ENCODE measurements at regions not wholly inside any gene's neighbourhood (a gene's known extent, or its start where the extent isn't known, plus 50 kb on each side); places are given as distances from the start of the nearest gene placed in this dataset.
"Not testable (repeated sequence)": the region's sequence is repeated elsewhere in the genome, so short reads cannot be mapped to it uniquely, and the experiment has no call there.

- no peak for DNase-seq
Observed at GRCh38 chr10:109647627-109648026, 275.7 kb downstream of the XPNPEP1 start.

GRCh38 chr10:109633846-109634245 is 289.5 kb downstream of the XPNPEP1 start:
- DNase-seq = no peak

- not testable (repeated sequence) for DNase-seq
Observed at GRCh38 chr10:109633017-109633416, 290.3 kb downstream of the XPNPEP1 start.

DNA sequence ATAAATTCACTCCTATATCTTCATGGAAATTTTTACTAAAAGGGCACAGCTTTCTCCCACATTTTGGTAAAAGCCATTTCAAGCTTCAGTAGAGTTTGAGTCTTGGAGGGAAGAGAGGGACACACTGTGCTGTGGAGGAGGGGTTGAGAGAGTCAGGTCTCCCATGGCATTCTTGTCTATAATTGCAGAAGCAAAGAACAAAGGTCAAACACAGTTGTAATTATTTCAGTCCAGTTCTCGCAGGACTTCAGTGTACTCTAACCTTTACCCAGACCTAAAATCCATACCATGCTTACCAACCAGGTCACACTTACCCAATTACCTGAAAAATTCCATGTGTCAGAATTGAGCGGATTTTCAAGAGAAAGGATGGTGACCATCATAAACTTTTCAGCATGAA is 298.4 kb downstream of the XPNPEP1 start:
- no peak for DNase-seq

DNA sequence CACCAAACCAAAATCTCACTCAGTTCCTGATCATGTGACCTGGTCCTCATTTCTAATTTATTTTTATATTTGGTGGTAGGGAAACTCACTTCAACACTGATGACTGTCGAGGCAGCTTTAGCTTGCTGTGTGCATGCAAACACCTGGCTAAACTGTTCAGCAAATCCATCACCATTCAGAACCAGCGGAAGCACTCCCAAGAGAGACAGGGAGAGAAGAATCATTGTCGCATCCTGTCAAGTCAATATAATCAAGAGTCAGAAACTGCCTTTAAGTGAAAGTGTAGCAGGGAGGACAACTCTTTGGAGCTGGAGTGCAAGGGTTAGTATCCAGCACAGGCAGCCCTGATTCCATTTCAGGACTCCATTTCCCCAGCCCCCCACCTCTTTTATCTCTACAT is 300.7 kb downstream of the XPNPEP1 start:
- DNase-seq = no peak

- no peak for DNase-seq
Observed at GRCh38 chr10:109620396-109620795, 302.9 kb downstream of the XPNPEP1 start.

GRCh38 chr10:109619914-109620313 is 303.4 kb downstream of the XPNPEP1 start:
- DNase-seq = no peak

GRCh38 chr10:109618748-109619147 is 304.6 kb downstream of the XPNPEP1 start:
- no peak for DNase-seq

- no peak for DNase-seq
Observed at GRCh38 chr10:109618301-109618700, 305.0 kb downstream of the XPNPEP1 start.

DNA sequence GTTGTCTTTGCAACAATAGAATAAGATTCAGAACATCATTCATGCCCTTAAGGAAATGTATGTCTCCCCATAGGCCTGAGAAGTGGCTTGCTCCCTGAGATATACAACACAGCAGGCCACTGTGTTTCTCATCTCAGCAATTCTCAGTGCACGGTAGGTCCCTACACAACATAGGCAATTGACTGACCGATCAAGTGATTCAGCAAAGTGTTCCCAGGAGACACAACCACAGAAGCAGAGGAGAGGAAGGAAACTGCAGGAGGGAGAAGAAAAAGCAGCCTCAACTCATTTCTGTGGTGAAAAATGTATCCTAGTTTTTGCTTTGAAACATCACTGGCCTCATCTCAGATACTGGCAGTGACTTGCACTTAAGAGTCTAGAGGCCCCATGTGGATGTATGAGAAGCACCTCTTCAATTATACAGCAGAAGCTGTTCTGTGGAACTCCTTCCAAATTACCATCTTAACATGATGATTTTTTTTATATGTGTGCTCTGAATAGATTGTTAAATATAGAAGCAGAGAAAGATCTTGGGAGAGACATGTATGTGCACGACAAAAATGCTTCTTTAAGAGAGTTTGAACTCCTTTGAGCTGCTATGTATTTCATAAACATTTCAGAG is 306.8 kb downstream of the XPNPEP1 start:
- no peak for DNase-seq

DNA sequence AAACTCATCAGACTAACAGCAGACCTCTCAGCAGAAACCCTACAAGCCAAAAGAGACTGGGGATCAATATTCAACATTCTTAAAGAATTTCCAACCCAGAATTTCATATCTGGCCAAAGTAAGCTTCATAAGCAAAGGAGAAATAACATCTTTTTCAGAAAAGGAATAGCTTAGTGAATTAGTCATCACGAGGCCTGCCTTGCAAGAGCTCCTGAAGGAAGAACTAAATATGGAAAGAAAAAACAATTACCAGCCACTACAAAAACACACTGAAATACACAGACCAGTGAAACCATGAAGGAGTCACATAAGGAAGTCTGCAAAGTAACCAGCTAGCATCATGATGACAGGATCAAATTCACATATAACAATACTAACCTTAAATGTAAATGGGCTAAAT is 328.0 kb downstream of the XPNPEP1 start:
- not testable (repeated sequence) for DNase-seq

DNA sequence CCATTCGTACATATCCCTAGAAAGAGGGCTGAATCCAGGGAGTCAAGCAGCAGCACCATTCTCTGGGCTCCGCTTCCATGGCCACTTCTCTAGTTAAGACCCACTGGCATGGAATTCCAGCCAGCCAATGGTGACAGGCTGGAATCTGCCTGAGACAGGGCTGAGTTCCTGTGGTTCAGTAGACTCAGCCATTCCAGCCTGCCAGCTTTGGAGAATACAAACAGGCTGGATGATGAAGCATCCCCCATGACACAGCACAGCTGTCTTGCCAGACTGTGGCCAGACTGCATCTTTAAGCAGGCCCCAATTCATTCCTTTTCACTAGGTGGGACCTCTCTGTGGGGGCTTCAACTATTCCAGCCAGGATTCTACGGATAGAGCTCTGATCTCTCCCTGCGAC is 329.6 kb downstream of the XPNPEP1 start:
- no peak for DNase-seq

GRCh38 chr10:109592391-109592790 is 330.9 kb downstream of the XPNPEP1 start:
- DNase-seq = no peak

- no peak for DNase-seq
Observed at GRCh38 chr10:109591601-109592000, 331.7 kb downstream of the XPNPEP1 start.

DNA sequence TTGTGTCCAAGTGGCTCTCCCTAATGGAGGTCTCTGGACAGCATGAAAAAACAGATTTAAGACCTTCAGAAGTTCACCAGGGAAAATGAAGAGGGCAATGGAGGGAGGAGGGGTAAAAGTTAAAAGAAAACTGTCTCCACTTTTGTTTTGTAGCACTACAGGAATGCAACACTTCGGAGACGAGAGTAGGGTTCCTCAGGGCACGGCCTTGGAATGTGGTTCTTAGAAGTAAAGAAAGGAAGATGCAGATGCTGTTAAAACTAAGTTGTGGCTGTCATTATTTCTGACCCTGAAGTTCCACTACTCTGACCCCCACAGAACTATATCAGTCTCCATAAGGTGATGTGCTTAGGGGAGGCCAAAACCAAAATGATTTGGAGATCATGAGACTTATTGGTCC is 335.1 kb downstream of the XPNPEP1 start:
- DNase-seq = no peak

GRCh38 chr10:109587366-109587765 is 335.9 kb downstream of the XPNPEP1 start:
- DNase-seq = no peak

- no peak for DNase-seq
Observed at GRCh38 chr10:109556399-109556798, 366.9 kb downstream of the XPNPEP1 start.

DNA sequence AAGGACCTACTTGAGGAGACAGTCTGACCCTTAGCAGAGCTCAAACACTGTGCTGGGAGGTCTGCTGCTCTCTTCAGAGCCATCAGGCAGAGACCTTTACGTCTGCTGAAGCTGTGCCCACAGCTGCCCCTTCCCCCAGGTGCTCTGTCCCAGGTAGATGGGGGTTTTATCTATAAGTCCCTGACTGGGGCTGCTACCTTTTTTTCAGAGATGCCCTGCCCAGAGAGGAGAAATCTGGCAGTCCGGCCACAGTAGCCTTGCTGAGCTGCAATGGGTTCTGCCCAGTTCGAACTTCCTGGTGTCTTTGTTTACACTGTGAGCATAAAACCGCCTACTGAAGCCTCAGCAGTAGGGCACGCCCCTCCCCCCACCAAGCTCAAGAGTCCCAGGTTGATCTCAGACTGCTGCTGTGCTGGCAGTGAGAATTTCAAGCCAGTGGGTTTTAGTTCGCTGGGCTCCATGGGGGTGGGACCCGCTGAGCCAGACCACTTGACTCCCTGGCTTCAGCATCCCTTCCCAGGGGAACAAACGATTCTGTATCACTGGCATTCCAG is 381.2 kb downstream of the XPNPEP1 start:
- not testable (repeated sequence) for DNase-seq

GRCh38 chr10:109534193-109534592 is 389.1 kb downstream of the XPNPEP1 start:
- no peak for DNase-seq

GRCh38 chr10:109529258-109529657 is 394.1 kb downstream of the XPNPEP1 start:
- no peak for DNase-seq

- no peak for DNase-seq
Observed at GRCh38 chr10:109517748-109518147, 405.6 kb downstream of the XPNPEP1 start.

GRCh38 chr10:109504401-109504800 is 418.9 kb downstream of the XPNPEP1 start:
- DNase-seq = no peak

DNA sequence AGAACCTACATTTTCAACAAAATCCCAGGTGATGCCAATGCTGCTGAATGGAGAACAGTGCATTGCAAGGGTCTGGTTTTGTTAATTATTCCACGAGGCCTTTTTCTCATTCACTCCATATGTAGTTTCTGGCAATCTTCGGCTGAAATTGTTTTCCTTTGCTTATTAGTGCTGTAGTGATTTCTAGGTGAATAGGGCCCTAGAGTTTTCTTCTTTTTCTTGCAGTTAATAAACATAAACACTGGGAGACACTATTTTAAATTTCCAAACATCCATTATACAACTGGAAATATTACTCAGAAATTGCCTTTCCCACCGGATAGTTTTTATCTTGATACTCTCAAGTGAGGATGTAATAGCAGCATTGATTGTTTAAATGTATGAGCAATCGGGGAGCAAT is 435.6 kb downstream of the XPNPEP1 start:
- DNase-seq = no peak

DNA sequence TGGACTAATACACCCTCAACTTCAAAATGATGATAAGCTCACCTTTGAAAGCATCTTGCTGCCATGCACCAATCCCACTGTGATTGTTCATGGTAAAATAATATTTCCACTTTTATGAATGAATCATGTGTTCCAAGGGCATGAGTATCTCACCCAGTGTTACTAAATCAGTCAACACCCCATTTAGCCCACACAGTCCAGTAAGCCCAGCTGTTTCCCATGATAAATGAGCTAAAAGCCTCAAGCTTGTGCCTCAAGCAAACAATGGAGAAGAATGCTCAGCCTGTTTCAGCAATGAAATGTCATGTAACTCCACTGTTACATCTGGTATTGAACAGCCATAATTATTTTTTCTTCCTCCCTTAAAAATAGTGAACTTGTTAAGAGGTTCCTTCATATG is 442.5 kb downstream of the XPNPEP1 start:
- no peak for DNase-seq

DNA sequence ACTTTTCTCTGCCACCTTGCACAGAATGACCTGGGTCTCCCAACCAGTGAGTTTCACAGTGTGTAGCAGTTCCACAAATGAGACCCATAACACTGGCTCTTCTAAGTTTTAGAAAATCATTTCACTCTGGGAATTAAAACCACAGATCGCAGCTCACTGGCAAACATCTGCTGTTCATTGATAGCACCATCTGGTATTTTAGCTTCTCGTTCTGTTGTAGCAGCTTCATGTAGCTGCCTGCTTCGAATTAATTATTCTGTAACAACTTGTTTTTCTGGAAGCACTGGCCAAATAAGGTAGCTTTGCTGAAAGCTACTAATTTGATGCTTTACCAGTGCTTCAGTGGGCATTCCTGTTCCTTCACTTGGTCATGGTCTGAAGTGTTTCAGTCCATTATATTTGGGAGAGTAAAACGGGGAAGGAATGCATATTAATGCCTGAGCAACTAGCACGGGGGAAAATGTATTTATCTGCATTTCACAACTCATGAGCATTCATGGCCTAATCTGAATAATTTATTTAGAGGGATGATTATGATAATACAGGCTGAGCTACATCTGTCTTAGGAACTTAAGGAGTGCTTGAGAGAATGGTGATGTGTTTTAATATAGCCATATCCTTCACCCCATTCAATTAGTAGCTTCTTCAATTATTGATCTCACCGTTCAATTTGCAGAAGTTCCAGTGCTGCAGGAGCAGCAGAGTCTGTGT is 447.4 kb downstream of the XPNPEP1 start:
- DNase-seq = no peak
